Esophagus squamous epithelium (tissue), 4 donors: ENCODE measurements at regions not wholly inside any gene's neighbourhood (a gene's known extent, or its start where the extent isn't known, plus 50 kb on each side); places are given as distances from the start of the nearest gene placed in this dataset.

Experiments used
- POLR2A ChIP-seq, 4 donors: fragments of 450-650 bp; IDR thresholded peaks; one replicate each; pipeline ENCODE4 v1.6.1; 2017; ENCODE audit warnings: antibody characterized with exemption in 4 of 4, mild to moderate bottlenecking in 4 of 4, moderate library complexity in 3 of 4
- TF ChIP-seq, protein P1 (sequence below), 6 experiments: fragments of 450-650 bp in 4 of 6; fragments of 200-600 bp in 2 of 6; sonication (generic) in 2 of 6; IDR thresholded peaks; one replicate each; pipeline ENCODE4 v1.5.1; 2016 to 2019; ENCODE audit warnings: antibody characterized with exemption in 6 of 6, mild to moderate bottlenecking in 4 of 6, moderate library complexity in 4 of 6

DNA sequence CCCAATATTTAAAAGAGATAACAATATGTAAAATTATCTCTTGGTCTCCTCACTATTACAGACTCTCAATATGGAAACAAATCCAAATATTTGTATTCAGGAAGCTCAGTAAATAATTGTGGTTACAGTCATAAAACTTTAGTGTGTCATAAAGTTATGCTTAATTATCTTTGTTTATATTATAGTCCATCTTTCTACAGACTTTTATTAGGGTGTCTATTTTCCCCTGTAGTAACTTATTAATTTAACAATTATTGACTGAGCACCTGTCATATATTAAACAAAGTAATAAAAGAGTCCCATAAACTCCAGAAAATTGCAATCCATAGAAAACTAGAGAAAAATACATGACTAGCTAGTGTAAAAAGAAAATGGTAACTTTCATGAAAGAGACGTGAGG lies 61.6 kb upstream of the GPM6A start:
- TF ChIP-seq, protein P1, sequence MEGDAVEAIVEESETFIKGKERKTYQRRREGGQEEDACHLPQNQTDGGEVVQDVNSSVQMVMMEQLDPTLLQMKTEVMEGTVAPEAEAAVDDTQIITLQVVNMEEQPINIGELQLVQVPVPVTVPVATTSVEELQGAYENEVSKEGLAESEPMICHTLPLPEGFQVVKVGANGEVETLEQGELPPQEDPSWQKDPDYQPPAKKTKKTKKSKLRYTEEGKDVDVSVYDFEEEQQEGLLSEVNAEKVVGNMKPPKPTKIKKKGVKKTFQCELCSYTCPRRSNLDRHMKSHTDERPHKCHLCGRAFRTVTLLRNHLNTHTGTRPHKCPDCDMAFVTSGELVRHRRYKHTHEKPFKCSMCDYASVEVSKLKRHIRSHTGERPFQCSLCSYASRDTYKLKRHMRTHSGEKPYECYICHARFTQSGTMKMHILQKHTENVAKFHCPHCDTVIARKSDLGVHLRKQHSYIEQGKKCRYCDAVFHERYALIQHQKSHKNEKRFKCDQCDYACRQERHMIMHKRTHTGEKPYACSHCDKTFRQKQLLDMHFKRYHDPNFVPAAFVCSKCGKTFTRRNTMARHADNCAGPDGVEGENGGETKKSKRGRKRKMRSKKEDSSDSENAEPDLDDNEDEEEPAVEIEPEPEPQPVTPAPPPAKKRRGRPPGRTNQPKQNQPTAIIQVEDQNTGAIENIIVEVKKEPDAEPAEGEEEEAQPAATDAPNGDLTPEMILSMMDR (IDR thresholded peaks at IDR 0.05): no peak
- no peak for TF ChIP-seq POLR2A (IDR thresholded peaks at IDR 0.05)
